ENCODE measurements at regions not wholly inside any gene's neighbourhood (a gene's known extent, or its start where the extent isn't known, plus 50 kb on each side); places are given as distances from the start of the nearest gene placed in this dataset.
A peak's percentile ranks its signal among the peaks of the same experiment; 100 is the strongest.

DNA sequence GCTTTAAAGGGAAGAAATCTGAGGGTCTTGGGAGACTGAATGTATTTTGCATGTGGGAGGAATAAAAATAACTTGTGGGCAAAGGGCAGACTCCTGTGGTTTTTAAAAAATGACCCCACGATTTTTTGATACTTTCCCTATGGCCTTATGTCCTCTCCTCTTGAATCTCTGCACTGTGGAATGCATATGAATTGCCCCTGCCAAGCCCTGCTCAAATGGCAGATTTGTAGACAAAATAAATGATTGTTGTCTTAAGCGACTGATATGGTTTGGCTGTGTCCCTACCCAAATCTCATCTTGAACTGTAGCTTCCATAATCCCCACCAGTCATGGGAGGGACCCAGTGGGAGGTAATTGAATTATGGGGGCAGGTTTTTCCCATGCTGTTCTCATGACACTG lies 223.8 kb downstream of the DACT1 start:
- DNase-seq = no peak

DNA sequence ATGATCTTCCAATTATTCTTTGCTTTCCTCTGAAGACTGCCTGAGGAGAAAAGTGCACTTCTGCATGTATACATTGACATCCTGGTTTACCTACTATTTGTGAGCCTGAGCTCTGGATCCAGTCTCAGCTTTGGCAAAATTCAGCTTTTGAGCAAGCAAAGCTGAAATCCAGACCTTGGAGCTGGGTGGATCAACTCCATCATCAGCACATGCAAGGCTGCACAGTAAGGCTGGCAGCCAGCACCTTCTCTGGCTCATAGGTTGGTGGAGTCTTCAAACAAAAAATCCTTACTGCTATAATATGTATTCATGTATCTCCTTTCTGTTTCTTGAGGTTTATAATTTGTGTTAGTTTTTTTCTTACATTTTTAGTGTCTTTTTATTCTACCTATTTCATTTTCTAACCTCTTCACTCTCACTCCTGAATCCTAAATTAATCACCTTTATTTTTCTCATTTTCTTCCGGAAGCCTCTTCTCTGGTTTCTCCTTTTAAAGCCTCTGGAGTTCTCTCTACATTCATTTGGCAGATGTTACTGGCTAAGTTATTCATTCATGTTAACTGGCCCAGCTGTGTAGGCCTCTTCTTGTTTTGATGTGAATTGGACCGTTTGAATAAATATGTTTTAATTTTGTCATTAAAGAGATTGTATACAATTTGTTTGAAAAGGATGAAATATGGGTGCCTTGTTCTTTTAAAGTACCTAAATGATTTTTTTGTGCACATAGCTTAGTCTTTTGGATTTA lies 224.8 kb downstream of the DACT1 start:
- DNase-seq = no peak

DNA sequence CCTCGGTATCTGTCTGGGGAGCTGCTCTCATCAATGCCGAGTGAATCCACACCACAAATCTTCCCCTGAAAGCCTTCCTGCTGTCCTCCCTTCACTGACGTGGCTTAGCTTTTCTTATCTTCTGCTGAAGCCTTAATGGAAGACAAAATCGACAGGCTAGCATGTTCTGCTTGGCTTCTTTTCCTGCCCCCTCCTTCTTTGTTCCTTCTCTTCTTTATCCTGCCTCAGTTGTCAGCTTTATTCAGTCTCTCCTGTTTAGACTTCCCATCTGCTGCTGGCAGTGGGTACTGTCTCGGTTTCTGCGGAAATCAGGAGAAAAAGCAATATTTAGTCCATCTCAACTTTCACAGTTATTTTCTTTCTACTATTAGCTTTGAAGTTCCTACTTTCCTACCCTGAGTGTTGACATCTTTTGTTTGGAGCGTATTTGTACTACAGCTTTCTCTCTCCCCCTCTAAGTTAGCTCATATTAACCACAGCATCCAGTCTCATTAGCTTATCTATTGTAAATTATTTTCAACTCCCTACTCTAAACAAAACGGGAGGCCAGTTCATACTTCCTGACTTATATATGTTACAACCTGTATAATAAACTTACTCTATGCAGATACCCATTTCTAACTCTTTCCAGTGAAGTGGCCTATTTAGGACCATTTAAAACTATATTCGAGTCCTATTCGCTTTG lies 226.0 kb downstream of the DACT1 start:
- no peak for DNase-seq

DNA sequence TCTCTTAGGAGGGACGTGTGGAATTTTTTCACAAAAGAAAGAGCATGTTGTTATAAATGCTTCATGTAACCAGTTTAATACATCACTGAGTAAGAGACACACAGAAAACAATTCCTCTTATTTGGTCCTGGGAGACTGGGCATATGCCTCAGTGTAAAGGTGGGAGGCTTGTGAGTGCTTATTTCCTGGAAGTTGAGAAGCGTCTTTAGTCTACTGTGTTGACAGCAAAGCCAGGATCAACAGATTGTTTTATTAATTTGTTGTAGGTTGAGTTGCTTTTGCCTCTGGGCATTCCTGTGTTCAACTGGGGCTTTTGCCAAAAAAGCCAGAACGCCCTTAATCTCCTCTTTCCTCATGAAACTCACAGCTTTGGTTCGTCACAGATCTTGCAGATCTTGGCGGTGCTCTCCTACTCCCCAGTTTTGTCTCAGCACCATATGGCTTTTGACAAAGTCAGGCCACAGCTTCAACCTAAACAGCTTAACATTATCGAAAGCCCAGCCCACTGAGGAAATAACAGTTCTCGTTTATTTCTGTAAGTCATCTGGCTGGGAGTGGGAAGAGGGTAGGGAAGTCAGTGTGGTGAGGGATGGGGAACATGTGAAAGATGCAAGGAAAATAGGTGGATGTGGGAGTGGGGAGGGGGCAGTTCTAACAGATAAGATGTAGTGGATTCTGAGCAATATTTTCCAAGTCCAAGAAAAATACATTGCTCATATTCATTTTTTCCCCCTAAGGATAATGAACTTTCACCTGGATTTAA lies 227.2 kb downstream of the DACT1 start:
- peak; percentile 54 for DNase-seq

DNA sequence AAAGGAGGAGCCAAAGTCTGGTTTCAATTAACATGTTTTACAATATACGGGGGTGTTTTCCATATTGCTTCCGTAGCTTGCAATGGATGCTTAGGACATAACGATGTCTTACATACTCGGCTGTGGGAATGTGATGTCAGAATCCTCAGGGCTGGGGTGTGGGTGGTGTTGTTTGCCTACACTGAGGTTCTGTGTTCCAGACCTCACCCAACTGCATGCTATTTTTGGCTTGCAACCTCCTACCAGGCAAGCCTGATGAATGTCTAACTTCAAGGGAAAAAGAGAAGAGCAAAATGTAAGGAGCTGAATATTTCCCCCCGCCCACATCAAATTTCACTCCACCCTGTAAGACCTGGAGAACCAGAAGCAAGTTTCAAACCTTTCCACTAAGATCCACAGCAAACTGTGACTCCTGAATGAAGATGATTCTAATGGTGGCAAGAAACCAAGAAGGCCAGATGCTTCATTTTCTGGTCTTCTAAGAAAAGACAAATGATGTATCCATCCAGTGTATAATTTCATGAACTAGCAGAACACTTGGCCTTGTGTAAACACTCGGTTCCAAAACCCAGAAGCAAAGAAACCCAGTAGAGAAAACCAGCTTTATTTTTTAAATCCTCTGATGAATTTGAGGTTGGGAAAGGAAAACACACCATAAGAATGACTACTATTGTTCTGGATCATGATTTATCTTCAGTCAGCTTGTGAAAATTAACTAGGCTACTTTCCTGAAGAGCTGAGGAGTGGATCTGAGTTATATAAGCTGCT lies 227.9 kb downstream of the DACT1 start:
- DNase-seq = no peak

DNA sequence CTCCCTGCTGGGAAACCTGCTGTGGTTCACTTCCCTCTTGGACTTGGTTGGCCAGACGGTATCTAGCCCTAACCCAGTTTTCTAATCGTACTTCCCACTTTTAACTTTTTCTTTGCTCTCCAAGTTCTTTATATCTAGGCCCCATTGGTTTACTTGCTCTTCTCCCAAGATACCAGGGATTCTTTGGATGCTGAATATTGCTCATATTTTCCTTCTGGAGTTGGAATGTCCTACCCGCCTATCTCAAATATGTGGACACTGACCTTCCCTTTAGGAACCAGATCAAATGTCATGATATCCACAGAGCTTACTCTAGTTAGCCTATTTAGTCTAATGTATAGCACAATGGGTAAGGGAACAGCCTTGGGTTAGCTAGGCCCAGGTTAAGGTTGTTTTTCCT lies 228.6 kb downstream of the DACT1 start:
- no peak for DNase-seq

DNA sequence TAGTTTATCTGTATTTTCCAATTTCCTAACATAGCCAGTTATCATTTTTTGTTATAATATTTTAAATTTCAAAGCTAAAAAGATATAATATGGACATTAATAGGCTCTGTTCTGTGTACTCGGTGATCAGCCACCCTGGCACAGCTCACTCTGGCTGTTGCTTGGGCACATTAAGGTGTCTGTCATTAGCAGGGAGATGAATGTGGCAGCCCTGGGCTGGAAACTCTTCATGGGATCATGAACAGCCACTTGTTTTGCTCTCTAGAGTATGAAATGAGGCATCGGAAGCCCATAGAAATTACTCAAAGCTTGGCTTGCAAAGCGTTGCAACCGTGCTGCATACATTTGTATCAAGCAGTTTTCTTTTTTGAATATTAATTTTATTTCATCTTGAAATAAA lies 233.2 kb downstream of the DACT1 start:
- no peak for DNase-seq

DNA sequence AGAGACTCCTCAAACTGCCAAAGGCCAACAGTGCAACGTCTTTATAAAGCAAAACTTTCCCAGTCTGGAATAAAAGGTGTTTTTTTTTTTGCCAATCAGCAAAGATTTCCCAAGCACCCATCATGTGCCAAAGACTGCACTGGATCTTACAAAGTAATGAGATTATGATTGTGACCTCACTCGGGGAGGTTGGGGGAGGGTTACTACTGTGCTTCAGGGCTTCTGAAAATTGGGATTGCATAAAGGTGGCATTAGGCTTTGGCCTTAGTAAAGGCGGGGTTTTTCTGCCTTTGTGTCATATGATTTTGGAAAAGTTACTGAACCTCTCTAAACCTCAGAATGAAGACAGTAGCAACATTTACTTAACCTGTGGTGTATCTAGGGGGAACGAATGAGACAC lies 233.8 kb downstream of the DACT1 start:
- DNase-seq = no peak

DNA sequence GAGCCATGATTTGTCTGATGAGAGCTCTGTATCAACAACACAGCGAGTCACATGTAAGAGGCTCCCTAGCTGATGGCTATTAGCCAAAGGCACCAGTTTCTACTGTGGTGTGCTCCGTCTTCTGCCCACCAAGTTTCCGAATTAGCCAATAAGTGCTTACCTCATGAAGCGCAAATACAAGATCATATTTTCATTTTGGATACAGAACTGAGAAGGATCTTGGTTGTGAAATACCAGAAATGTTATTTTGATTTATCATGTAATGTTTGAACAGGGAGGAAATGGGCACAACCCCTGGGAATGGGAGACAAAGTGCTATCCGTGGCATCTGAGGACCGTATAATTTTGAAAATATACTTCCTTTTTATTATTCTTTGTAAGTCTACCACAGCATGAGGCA lies 234.3 kb downstream of the DACT1 start:
- no peak for DNase-seq

DNA sequence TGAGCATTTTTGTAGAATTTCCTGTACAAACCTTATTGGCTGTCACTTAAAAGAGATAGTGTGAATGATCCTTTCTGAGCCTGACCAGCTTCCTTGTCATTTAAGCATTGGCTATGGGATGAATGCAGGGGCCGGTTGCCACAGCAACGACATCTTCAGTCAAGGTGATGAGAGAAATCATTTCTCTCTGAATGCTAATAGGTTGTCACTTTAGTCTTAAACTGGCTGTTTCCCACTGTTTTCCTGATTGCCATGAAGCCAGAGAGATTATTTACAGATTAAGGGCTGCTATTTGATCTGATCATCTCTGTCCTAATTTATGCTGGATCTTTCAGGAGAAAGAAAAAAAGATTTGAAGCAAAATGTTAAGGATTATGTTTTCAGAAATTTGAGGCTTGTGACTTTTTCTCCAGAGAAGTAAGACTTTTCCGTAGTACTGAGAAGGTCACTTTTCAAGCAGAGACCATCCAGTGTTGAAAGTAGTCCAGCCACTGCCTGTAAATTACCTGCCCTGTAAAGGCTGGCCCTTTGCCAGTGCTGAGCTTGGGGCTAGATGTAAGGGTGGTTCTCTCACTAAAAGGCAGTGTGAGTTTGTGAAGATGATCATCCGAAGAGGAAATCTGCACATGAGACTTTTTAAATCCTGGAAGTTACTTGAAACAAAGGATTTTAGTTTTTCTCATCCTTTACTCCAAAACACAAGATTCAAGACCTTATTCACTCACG lies 235.6 kb downstream of the DACT1 start:
- DNase-seq = no peak

DNA sequence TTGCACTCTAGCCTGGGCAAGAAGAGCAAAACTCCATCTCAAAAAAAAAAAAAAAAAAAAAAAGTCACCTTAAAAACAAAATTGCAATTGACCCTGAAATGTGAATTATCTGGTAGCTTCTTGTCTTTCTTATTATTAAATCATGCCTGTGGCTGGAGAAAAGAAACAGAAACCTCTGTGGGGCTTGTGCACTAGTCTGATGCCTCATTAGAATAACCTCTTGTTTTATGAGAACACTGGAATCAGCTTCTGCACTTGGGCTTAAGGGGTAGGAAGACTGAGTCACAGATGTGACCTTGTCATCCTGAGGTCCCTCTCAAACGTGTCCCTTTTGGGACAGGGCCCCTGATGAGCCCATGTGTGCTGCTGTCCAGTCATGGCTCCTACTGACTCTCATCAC lies 237.9 kb downstream of the DACT1 start:
- DNase-seq = no peak

DNA sequence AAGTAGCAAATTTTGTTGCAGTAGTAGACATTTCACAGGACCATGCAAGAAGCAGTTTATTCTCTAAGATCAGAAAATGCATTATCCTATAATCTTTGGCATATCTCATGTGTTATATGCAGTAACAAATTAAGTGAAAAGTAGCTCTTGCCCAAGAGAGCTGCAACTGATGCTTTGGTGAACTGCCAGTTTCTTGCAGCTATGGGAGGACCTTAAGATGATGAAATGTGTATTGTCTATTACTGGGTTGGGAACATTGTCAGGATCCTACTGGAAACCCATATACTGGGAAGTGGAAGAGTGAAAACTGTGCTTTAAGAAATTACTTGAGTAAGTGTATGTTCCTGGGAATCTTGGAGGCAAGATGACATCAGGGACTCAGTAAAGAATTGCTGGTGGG lies 238.8 kb downstream of the DACT1 start:
- DNase-seq = no peak

DNA sequence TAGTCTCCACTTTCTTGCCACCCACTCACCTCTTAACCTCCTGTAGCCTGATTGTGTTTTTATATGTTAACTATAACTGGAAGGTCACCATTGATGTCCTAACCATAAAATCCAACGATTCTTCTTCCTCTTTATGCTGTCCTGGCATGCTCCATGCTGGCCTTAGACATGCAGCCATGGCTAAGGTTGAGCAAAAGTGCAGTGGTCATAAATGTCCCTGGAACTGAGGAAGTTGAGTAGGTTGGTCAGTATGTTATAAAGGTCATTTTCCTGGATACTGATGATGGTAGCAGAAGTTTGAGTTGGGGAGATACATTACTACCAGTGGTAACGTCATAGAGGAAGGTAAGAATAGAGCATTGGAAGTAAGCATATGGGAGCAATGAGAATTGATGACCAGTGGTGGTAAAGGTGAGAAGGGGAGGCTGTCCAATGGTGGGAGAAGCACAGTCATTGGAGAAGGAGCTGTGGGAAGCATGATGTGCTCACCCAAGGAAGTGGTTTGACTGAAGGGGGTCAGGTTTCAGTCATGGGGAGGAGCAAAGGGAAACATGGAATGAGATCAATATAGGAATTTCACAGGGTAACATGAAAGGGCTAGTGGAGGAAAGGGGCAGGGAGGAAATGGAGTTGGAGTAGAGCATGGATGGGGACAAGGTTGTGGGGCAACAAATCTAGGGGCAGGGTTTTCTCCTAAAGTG lies 240.8 kb downstream of the DACT1 start:
- no peak for DNase-seq

DNA sequence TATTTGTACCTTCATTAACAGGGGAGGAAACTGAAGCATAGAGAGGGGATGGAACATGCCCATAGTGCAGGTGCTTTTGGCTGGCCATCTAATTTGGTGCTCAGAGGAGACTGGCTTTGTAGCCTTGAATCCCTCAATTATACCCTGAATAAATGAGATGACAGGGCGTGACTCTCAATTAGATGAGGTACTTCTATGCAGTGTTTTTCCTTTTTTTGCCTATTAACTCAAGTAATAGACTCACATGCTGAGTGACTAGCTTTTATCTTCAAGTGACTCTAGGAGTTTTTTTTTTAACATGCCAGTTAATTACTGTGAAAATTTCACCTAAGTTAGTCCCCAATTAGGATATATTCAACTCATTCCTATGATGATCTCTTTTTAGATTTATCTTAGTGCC lies 243.7 kb downstream of the DACT1 start:
- DNase-seq = no peak

DNA sequence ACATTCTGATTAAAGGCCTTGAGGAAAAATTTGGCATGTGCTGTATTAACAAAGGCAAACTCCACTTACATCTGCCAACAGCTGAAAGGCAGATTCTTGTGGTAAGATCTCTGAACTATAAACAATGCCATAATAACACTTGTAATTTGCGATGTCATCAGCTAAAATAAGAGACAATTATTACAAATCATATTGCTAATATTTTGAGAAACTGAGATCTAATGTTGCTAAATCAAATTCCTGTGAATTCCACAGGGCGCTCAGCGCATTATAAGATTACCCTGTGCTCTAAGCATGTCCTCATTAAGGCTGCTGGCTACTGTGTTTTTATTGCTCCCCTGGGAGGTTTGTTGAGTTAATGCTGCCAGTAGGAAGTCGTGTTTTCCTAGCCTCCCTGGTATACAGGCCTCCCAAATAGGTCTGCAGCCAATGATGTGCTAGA lies 244.8 kb downstream of the DACT1 start:
- peak; percentile 49 for DNase-seq

DNA sequence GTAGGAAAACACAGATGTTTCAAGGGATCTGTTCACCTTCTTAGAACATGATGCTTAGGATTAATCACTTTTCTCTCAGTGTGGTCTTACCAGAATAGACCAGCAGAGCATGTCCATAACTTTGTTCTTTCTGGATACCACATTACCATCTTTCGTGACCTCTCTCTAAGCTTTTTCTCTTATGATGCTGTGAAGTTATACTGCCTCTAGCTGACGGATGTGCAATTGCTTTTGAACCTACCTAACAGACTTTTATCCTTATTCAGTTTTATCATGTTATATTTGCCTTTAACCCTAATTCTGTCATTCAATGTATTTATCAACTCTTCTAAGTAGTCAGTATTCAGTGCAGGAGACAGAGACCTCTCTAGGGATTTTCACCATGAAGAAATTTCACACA lies 246.7 kb downstream of the DACT1 start:
- no peak for DNase-seq

DNA sequence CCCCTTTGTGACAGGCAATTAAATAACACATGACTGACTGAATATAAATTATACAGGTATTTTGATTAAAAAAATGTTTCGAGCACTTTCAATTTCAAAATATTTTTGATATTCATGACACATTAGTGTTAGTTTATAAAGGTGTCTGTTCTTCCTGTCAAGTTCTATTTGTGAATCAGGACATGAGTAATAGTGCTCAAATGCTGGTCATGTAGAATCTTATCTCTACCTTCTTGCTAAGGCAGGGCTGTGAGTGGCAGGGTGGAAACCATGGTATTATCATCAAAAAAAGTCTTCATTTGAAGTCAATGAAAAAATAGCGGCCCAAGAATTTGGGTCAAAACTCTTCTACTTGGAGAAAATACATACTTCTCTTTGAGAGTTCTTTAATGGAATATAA lies 250.2 kb downstream of the DACT1 start:
- no peak for DNase-seq

DNA sequence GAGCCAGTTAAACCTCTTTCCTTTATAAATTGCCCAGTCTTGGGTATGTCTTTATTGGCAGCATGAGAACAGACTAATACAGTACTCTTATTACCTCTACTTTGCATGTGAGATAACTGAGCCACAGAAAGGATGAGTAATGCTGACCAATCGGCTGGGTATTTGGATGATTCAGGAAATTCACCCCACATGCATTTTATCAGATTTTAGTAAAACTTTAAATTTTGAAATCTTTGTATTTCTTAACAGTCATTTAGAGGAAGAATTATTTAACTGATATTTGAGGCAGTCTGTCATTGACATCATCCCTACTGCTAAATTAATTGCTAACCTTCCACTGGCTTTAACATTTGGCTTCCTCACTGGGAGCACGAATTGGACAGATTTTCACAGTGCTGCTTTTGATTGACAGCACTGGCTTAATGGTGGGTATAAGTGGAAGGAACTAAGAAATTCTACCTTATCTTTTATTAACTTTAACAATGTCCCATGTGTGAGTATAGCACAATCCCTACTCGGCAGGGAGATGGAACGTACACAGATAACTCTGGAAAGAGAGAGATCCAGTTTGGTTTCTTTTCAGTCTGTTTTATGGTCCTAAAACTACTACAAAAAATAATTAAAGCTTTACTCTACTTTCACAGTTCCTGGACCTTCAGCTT lies 261.0 kb downstream of the DACT1 start:
- DNase-seq = no peak

DNA sequence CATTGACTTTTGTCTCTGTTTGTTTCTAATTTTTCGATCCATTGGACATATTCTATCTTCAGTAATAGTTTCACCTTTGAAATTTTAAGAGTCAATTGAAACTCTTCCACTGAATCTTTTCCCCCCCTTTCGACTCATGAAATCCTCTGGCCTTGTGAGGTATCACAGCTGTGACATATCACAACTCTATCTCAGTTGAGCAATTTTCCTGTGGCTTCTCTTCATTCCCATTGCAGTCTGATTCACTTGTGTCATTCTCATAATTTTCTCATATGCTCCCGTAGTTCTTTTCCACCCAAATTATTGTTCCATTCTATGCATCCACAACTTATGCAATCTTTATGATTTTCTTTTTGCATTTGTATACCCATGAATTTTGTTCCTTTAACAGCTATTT lies 261.6 kb downstream of the DACT1 start:
- DNase-seq = no peak

DNA sequence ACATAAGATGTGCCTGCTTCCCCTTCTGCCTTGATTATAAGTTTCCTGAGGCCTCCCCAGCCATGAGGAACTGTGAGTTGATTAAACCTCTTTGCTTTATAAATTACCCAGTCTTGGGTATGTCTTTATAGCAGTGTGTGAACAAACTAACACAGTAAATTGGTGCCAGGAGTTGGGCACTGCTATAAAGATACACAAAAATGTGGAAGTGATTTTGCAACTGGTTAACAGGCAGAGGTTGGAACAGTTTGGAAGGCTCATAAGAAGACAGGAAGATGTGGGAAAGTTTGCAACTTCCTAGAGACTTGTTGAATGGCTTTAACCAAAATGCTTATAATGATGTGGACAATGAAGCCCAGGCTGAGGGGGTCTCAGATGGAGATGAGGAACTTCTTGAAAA lies 264.1 kb downstream of the DACT1 start:
- DNase-seq = no peak

DNA sequence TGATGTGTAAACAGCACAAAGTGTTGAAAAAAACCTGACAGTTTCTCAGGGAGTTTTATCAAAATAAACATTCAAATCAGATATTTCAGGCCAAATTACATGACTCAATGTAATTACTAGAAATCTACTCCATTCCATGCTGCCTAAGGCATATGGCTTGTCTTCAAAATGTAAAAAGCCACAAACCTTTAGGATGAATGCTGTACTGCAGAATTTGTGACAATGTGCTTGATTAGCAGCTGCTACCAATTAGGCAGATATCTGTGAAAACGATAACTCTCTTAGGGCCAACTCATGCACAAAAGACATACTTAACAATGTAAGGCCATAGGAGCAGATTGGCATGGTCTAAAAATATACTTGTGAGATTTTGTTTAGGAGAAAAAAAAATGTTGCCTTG lies 267.0 kb downstream of the DACT1 start:
- DNase-seq = no peak
